Lower lobe of right lung (tissue), 2 donors: ENCODE measurements at regions not wholly inside any gene's neighbourhood (a gene's known extent, or its start where the extent isn't known, plus 50 kb on each side); places are given as distances from the start of the nearest gene placed in this dataset.

Experiments
- ATAC-seq, 2 donors: fragments of 200-7000 bp; cut with Tn5 transposase; one replicate each; pipeline ENCODE4 v1.9.1; 2020 to 2022; ENCODE audit warnings: mild to moderate bottlenecking in 2 of 2, moderate library complexity in 2 of 2
- DNase-seq: peaks from one replicate; pipeline ENCODE4 v3.0.0-alpha.2; 2020
- H3K27ac ChIP-seq: fragments of 200-600 bp; one replicate; pipeline ENCODE4 v1.8.0; 2022
- H3K27me3 ChIP-seq: fragments of 200-600 bp; one replicate; pipeline ENCODE4 v1.8.0; 2022; ENCODE audit warnings: low read depth
- H3K36me3 ChIP-seq: fragments of 200-600 bp; one replicate; pipeline ENCODE4 v1.8.0; 2022; ENCODE audit warnings: mild to moderate bottlenecking
- H3K4me1 ChIP-seq: fragments of 200-600 bp; one replicate; pipeline ENCODE4 v1.8.0; 2022
- H3K4me3 ChIP-seq: fragments of 200-600 bp; one replicate; pipeline ENCODE4 v1.8.0; 2022; ENCODE audit warnings: mild to moderate bottlenecking
- H3K9me3 ChIP-seq: fragments of 200-600 bp; one replicate; pipeline ENCODE4 v1.8.0; 2022
- CTCF ChIP-seq: fragments of 200-600 bp; IDR thresholded peaks from one replicate; pipeline ENCODE4 v1.8.0; 2022; ENCODE audit warnings: antibody characterized with exemption, mild to moderate bottlenecking
- intact Hi-C: fragments of 100-400 bp; cut with DNase I; formaldehyde crosslinking; loops from one replicate; pipeline ENCODE4 v1.11.0; 2022
- donor health status: DM: no; HTN: yes; CAD: no; lungs with severe emphysema.

GRCh38 chr2:133732982-133733900, 165.0 kb upstream of the NCKAP5 start:
- H3K4me1 ChIP-seq: no peaks in the 10 kb centered on the region
- no peaks in the 10 kb centered on the region for H3K9me3 ChIP-seq
- DNase-seq: no peak
- no peak overlapping the region for H3K4me3 ChIP-seq
- no peak for TF ChIP-seq CTCF
- intact Hi-C loops: no loop called here
- H3K27me3 ChIP-seq: no peaks in the 10 kb centered on the region
- no peak overlapping the region for H3K27ac ChIP-seq
- peak in 1 of 2 donors; percentile 36 for ATAC-seq
- no peaks in the 10 kb centered on the region for H3K36me3 ChIP-seq

GRCh38 chr2:133733901-133734255, 165.6 kb upstream of the NCKAP5 start:
- intact Hi-C loops: no loop called here
- Histone ChIP-seq H3K4me3 (no peak overlapping the region), H3K9me3 (no peaks in the 10 kb centered on the region), H3K27me3 (no peaks in the 10 kb centered on the region), H3K27ac (no peak overlapping the region), H3K4me1 (no peaks in the 10 kb centered on the region), H3K36me3 (no peaks in the 10 kb centered on the region)
- DNase-seq: no peak
- TF ChIP-seq CTCF: no peak
- ATAC-seq: no peak

- intact Hi-C loops: no loop called here
- ATAC-seq: no peak
Observed at GRCh38 chr2:133734716-133735495, 166.6 kb upstream of the NCKAP5 start.

GRCh38 chr2:133736674-133737073, 168.4 kb upstream of the NCKAP5 start:
- no peaks in the 10 kb centered on the region for H3K27me3 ChIP-seq
- ATAC-seq (no peak), DNase-seq (no peak)
- H3K27ac ChIP-seq: no peak overlapping the region
- no peaks in the 10 kb centered on the region for H3K4me1 ChIP-seq
- no peak for TF ChIP-seq CTCF
- H3K4me3 ChIP-seq: no peak overlapping the region
- no peaks in the 10 kb centered on the region for H3K9me3 ChIP-seq
- no peaks in the 10 kb centered on the region for H3K36me3 ChIP-seq
- intact Hi-C loops: no loop called here

More at GRCh38 chr2:133734716-133735495, 166.6 kb upstream of the NCKAP5 start:
- no peak for DNase-seq
- Histone ChIP-seq H3K4me1 (no peaks in the 10 kb centered on the region), H3K4me3 (no peak overlapping the region), H3K27ac (no peak overlapping the region), H3K27me3 (no peaks in the 10 kb centered on the region), H3K36me3 (no peaks in the 10 kb centered on the region), H3K9me3 (no peaks in the 10 kb centered on the region)
- no peak for TF ChIP-seq CTCF

GRCh38 chr2:133737242-133737993, 169.2 kb upstream of the NCKAP5 start:
- Histone ChIP-seq H3K36me3 (no peaks in the 10 kb centered on the region), H3K4me3 (no peak overlapping the region), H3K4me1 (no peaks in the 10 kb centered on the region), H3K27me3 (no peaks in the 10 kb centered on the region), H3K9me3 (no peaks in the 10 kb centered on the region), H3K27ac (no peak overlapping the region)
- intact Hi-C loops: no loop called here
- no peak for TF ChIP-seq CTCF
- DNase-seq (no peak), ATAC-seq (no peak)
